Activated CD4-positive, alpha-beta T cell treated with anti-CD3 and anti-CD28 coated beads, Interleukin-2, amount 10 ng/mL, durations not matched to agents 7 days and 5 days (primary cell): ENCODE measurements at regions not wholly inside any gene's neighbourhood (a gene's known extent, or its start where the extent isn't known, plus 50 kb on each side); places are given as distances from the start of the nearest gene placed in this dataset.
"Not testable (repeated sequence)": the region's sequence is repeated elsewhere in the genome, so short reads cannot be mapped to it uniquely, and the experiment has no call there.

Source experiments
- CTCF ChIA-PET: fragments of 350-600 bp; sonication (Branson Sonifier 250); formaldehyde crosslinking; loops from one replicate; lab custom pipeline; 2021; ENCODE audit warnings: antibody characterized with exemption; lab: Charles Lee
- POLR2A ChIA-PET: fragments of 350-600 bp; sonication (Branson Sonifier 250); formaldehyde crosslinking; loops from one replicate; lab custom pipeline; 2021; ENCODE audit warnings: antibody characterized with exemption; lab: Charles Lee
- DNase-seq: peaks from one replicate; pipeline ENCODE4 v3.0.0-alpha.2; 2020
- H3K27ac Mint-ChIP-seq: one replicate; pipeline ENCODE4 v1.8.0; 2021; ENCODE audit warnings: mild to moderate bottlenecking, moderate library complexity, mixed read lengths
- H3K27me3 Mint-ChIP-seq: one replicate; pipeline ENCODE4 v1.8.0; 2021; ENCODE audit warnings: mixed read lengths
- H3K36me3 Mint-ChIP-seq: one replicate; pipeline ENCODE4 v1.8.0; 2021; ENCODE audit warnings: low read depth, mixed read lengths
- H3K4me1 Mint-ChIP-seq: one replicate; pipeline ENCODE4 v1.8.0; 2021; ENCODE audit warnings: mixed read lengths
- H3K4me3 Mint-ChIP-seq: one replicate; pipeline ENCODE4 v1.8.0; 2021; ENCODE audit warnings: mild to moderate bottlenecking, moderate library complexity, mixed read lengths
- H3K9me3 Mint-ChIP-seq: one replicate; pipeline ENCODE4 v1.8.0; 2021; ENCODE audit warnings: mixed read lengths

GRCh38 chr3:66552846-66553245 lies 52.0 kb upstream of the LRIG1 start:
- Mint-ChIP-seq H3K27me3 (peaks cover 3% of the 10 kb centered on the region), H3K9me3 (no peaks in the 10 kb centered on the region), H3K4me1 (peaks cover 6% of the 10 kb centered on the region), H3K27ac (no peak overlapping the region), H3K4me3 (no peak overlapping the region), H3K36me3 (no peaks in the 10 kb centered on the region)
- CTCF ChIA-PET = no interaction called here
- POLR2A ChIA-PET = no interaction called here
- DNase-seq = no peak

- Mint-ChIP-seq H3K9me3 (no peaks in the 10 kb centered on the region), H3K27ac (no peak overlapping the region), H3K36me3 (no peaks in the 10 kb centered on the region), H3K4me1 (peaks cover 6% of the 10 kb centered on the region), H3K27me3 (peaks cover 3% of the 10 kb centered on the region), H3K4me3 (no peak overlapping the region)
- no peak for DNase-seq
- ChIA-PET CTCF (no interaction called here), POLR2A (no interaction called here)
Measured at GRCh38 chr3:66553441-66554113, 52.8 kb upstream of the LRIG1 start.

GRCh38 chr3:66554178-66554577 lies 53.4 kb upstream of the LRIG1 start:
- ChIA-PET CTCF (no interaction called here), POLR2A (no interaction called here)
- H3K9me3 Mint-ChIP-seq = no peaks in the 10 kb centered on the region
- H3K27ac Mint-ChIP-seq = no peak overlapping the region
- no peak overlapping the region for H3K4me3 Mint-ChIP-seq
- H3K36me3 Mint-ChIP-seq = no peaks in the 10 kb centered on the region
- H3K27me3 Mint-ChIP-seq = peaks cover 3% of the 10 kb centered on the region
- DNase-seq = no peak
- H3K4me1 Mint-ChIP-seq = peaks cover 6% of the 10 kb centered on the region

GRCh38 chr3:66555214-66555844 lies 54.5 kb upstream of the LRIG1 start:
- H3K36me3 Mint-ChIP-seq = no peaks in the 10 kb centered on the region
- H3K27me3 Mint-ChIP-seq = peaks cover 3% of the 10 kb centered on the region
- no peak overlapping the region for H3K4me3 Mint-ChIP-seq
- no peak for DNase-seq
- no peak overlapping the region for H3K27ac Mint-ChIP-seq
- ChIA-PET POLR2A (no interaction called here), CTCF (interaction anchor here (0.7 kb wide), 1 partner anchor 82 kb away, joined by 3 read pairs; no protein-coding TSS in a partner anchor)
- peaks cover 3% of the 10 kb centered on the region for H3K9me3 Mint-ChIP-seq
- peaks cover 6% of the 10 kb centered on the region for H3K4me1 Mint-ChIP-seq

GRCh38 chr3:66557170-66557569 lies 56.3 kb upstream of the LRIG1 start:
- H3K27ac Mint-ChIP-seq = no peak overlapping the region
- ChIA-PET CTCF (no interaction called here), POLR2A (no interaction called here)
- peaks cover 7% of the 10 kb centered on the region for H3K9me3 Mint-ChIP-seq
- DNase-seq = no peak
- no peak overlapping the region for H3K4me3 Mint-ChIP-seq
- peaks cover 3% of the 10 kb centered on the region for H3K27me3 Mint-ChIP-seq
- peaks cover 6% of the 10 kb centered on the region for H3K4me1 Mint-ChIP-seq
- no peaks in the 10 kb centered on the region for H3K36me3 Mint-ChIP-seq

- H3K27me3 Mint-ChIP-seq, H3K27ac Mint-ChIP-seq, POLR2A ChIA-PET, H3K4me3 Mint-ChIP-seq, DNase-seq, H3K4me1 Mint-ChIP-seq, H3K9me3 Mint-ChIP-seq, H3K36me3 Mint-ChIP-seq: not testable (repeated sequence)
- CTCF ChIA-PET = interaction anchor here (1.1 kb wide), 1 partner anchor 16 kb away, joined by 3 read pairs; no protein-coding TSS in a partner anchor
Measured at GRCh38 chr3:66559924-66560323, 59.1 kb upstream of the LRIG1 start.

- Mint-ChIP-seq H3K27ac (no peak overlapping the region), H3K27me3 (peaks cover 4% of the 10 kb centered on the region), H3K4me3 (no peak overlapping the region), H3K36me3 (no peaks in the 10 kb centered on the region), H3K9me3 (peaks cover 7% of the 10 kb centered on the region), H3K4me1 (no peaks in the 10 kb centered on the region)
- POLR2A ChIA-PET = interaction anchor here (0.7 kb wide), 1 partner anchor 326 kb away, joined by 3 read pairs; no protein-coding TSS in a partner anchor
- DNase-seq = no peak
- CTCF ChIA-PET = interaction anchor here (0.6 kb wide), 1 partner anchor 32 kb away, joined by 3 read pairs; no protein-coding TSS in a partner anchor
Measured at GRCh38 chr3:66561367-66561766, 60.5 kb upstream of the LRIG1 start.

- POLR2A ChIA-PET = no interaction called here
- DNase-seq = no peak
- CTCF ChIA-PET = no interaction called here
- Mint-ChIP-seq H3K36me3 (no peaks in the 10 kb centered on the region), H3K4me3 (no peak overlapping the region), H3K27ac (no peak overlapping the region), H3K4me1 (no peaks in the 10 kb centered on the region), H3K27me3 (peaks cover 4% of the 10 kb centered on the region), H3K9me3 (peaks cover 4% of the 10 kb centered on the region)
Measured at GRCh38 chr3:66565301-66565700, 64.5 kb upstream of the LRIG1 start.

- H3K27me3 Mint-ChIP-seq = peaks cover 4% of the 10 kb centered on the region
- ChIA-PET CTCF (interaction anchor here (0.5 to 0.9 kb wide), 4 partner anchors 9 to 189 kb away, joined by 3 to 4 read pairs (median 3); no protein-coding TSS in a partner anchor), POLR2A (interaction anchor here (0.6 kb wide), 1 partner anchor 9 kb away, joined by 3 read pairs; no protein-coding TSS in a partner anchor)
- H3K27ac Mint-ChIP-seq = no peak overlapping the region
- no peaks in the 10 kb centered on the region for H3K9me3 Mint-ChIP-seq
- no peak overlapping the region for H3K4me3 Mint-ChIP-seq
- no peaks in the 10 kb centered on the region for H3K4me1 Mint-ChIP-seq
- H3K36me3 Mint-ChIP-seq = no peaks in the 10 kb centered on the region
- no peak for DNase-seq
Measured at GRCh38 chr3:66567077-66567476, 66.3 kb upstream of the LRIG1 start.

- H3K36me3 Mint-ChIP-seq = no peaks in the 10 kb centered on the region
- POLR2A ChIA-PET = interaction anchor here (0.6 kb wide), 1 partner anchor 573 kb away, joined by 3 read pairs; no protein-coding TSS in a partner anchor
- H3K27ac Mint-ChIP-seq = no peak overlapping the region
- no peaks in the 10 kb centered on the region for H3K4me1 Mint-ChIP-seq
- no peaks in the 10 kb centered on the region for H3K9me3 Mint-ChIP-seq
- CTCF ChIA-PET = interaction anchor here (0.6 kb wide), 1 partner anchor 388 kb away, joined by 3 read pairs; no protein-coding TSS in a partner anchor
- DNase-seq = no peak
- no peak overlapping the region for H3K4me3 Mint-ChIP-seq
- H3K27me3 Mint-ChIP-seq = no peaks in the 10 kb centered on the region
Measured at GRCh38 chr3:66572090-66572675, 71.4 kb upstream of the LRIG1 start.

GRCh38 chr3:66572938-66573710 lies 72.3 kb upstream of the LRIG1 start:
- no peak overlapping the region for H3K4me3 Mint-ChIP-seq
- ChIA-PET POLR2A (interaction anchor here (0.6 kb wide), 1 partner anchor 574 kb away, joined by 3 read pairs; no protein-coding TSS in a partner anchor), CTCF (interaction anchor here (0.9 kb wide), 1 partner anchor 10 kb away, joined by 3 read pairs; no protein-coding TSS in a partner anchor)
- H3K27me3 Mint-ChIP-seq = no peaks in the 10 kb centered on the region
- no peak overlapping the region for H3K27ac Mint-ChIP-seq
- H3K36me3 Mint-ChIP-seq = no peaks in the 10 kb centered on the region
- no peaks in the 10 kb centered on the region for H3K4me1 Mint-ChIP-seq
- DNase-seq = no peak
- H3K9me3 Mint-ChIP-seq = no peaks in the 10 kb centered on the region

GRCh38 chr3:66574091-66574490 lies 73.3 kb upstream of the LRIG1 start:
- Mint-ChIP-seq H3K9me3 (peaks cover 4% of the 10 kb centered on the region), H3K4me3 (no peak overlapping the region), H3K36me3 (no peaks in the 10 kb centered on the region), H3K27me3 (peaks cover 3% of the 10 kb centered on the region), H3K4me1 (no peaks in the 10 kb centered on the region), H3K27ac (no peak overlapping the region)
- DNase-seq = no peak
- ChIA-PET POLR2A (no interaction called here), CTCF (interaction anchor here (0.9 kb wide), 1 partner anchor 9 kb away, joined by 3 read pairs; no protein-coding TSS in a partner anchor)
